Fibroblast of the conjunctiva (primary cell): ENCODE measurements at regions not wholly inside any gene's neighbourhood (a gene's known extent, or its start where the extent isn't known, plus 50 kb on each side); places are given as distances from the start of the nearest gene placed in this dataset.
A peak's percentile ranks its signal among the peaks of the same experiment; 100 is the strongest.

Source experiments
- DNase-seq: peaks from one replicate; pipeline ENCODE4 v3.0.0-alpha.2; 2010; ENCODE audit warnings: low read depth

GRCh38 chr18:44589693-44590355 lies 90.9 kb upstream of the SETBP1 start:
- DNase-seq, result peak; percentile 54

GRCh38 chr18:44590956-44591670 lies 89.6 kb upstream of the SETBP1 start:
- DNase-seq, result peak; percentile 26

GRCh38 chr18:44592639-44593038 lies 88.0 kb upstream of the SETBP1 start:
- DNase-seq, result peak; percentile 33

DNA sequence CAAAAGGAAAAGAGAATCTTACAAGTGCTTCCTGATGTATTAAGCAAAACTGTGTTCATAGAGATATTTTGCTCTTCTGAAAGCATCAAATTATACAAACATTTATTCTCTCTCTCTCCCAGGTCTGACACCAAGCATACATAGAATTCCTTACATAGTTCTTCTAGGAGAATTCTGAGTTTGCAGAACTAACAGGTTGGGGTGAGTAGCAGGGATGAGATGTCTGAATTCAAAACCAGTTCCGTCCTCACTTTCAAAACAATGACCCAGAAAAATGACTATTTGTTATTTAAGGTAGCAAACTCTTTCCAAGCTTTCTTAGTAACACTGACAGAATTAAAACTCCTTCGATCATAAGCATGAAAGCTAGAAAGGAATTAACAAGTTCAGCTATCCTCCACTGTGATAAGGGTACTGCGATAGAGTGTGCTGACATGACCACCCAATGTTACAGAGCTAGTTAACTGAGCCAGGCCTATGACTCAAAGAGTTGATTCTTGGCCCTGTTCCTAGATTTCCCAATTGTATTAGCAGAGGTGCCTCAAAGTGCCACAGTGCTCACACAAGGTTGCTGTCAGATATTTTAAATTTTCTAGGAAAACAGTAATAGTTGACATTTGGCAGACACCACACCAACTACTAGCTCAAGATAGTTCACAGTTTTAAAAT lies 85.8 kb upstream of the SETBP1 start:
- peak; percentile 35 for DNase-seq

GRCh38 chr18:44597797-44598196 lies 82.9 kb upstream of the SETBP1 start:
- DNase-seq, result no peak

- no peak for DNase-seq
These were observed 82.2 kb upstream of the SETBP1 start for GRCh38 chr18:44598514-44598913.

GRCh38 chr18:44599412-44599811 lies 81.3 kb upstream of the SETBP1 start:
- peak; percentile 14 for DNase-seq

- DNase-seq, result no peak
These were observed 79.2 kb upstream of the SETBP1 start for GRCh38 chr18:44601447-44601846.

DNA sequence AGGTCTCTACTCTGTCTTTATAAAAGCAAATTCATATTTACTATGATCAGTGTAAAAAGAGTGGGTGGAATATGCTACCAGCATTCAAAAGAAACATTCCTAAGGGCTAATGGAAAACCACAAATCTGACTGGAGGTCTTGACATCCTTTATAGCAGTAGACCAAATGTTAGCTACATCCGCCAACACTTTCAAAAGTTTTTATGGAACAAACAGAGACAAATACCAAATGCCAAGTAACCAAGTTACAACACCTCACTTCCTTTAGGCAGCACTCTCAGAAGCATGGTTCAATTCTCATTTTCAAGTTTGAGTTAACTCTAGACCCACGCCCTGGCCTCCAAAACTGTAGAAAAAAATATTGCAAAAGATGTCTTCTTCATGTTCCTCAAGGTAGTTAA lies 78.3 kb upstream of the SETBP1 start:
- DNase-seq, result peak; percentile 50

GRCh38 chr18:44602845-44603244 lies 77.8 kb upstream of the SETBP1 start:
- peak; percentile 49 for DNase-seq

- DNase-seq, result no peak
These were observed 71.3 kb upstream of the SETBP1 start for GRCh38 chr18:44609181-44609941.

GRCh38 chr18:44620812-44621211 lies 59.9 kb upstream of the SETBP1 start:
- no peak for DNase-seq

DNA sequence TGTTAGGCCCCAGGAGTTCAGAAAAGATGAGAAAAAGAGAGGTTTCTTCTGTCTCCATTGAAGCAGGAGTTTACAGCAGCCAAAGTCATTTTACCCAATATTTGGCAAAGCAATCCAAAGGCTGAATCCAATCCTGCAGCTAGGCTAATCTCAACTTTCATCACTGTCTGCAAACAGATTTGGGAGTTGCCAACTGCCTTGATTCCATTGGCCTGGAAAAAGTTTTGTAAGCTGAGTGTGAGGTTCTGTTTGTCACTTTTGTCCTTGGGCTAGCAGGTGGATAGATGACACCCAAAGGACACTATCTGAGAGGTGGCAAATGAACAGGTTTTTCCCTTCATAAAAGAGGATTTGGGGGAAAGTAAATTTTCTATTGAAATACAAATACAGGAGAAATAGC lies 56.6 kb upstream of the SETBP1 start:
- no peak for DNase-seq

- DNase-seq, result no peak
These were observed 55.3 kb upstream of the SETBP1 start for GRCh38 chr18:44625386-44625785.

DNA sequence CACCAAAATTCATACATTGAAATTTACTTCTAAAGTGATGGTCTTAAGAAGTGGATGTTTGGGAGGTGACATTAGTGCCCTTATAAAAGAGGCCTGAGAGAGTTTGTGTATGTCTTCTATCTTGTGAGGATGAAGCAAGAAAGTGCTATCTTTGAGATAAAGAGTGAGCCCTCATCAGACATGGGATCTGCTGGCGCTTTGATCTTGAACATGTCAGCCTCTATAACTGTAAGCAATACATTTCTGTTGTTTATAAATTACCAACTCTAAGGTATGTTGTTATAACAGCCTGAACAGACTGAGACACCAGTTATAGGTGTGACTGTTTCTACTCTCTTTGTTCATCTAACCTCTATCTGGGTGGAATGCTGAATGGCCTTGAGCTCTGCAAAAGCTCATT lies 54.5 kb upstream of the SETBP1 start:
- no peak for DNase-seq

- DNase-seq, result no peak
These were observed 53.9 kb upstream of the SETBP1 start for GRCh38 chr18:44626807-44627206.

DNA sequence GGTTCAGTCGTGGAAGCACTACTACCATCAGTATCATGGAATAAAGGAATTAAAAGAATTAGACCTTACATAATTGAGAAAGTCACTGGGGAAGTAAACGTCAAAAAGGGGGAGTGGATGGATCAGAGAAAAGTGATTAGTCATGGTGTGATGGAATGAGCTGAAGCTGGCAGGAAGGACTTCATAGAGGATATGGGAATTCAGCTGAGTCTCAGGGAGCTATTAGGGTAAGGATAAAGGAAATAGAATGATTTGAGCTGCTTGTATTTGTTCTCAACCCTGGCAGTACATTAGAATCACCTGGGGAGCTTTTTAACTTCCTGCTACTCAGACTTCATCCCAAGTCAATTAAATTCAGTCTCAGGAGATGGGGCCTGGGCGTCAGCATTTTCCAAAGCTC lies 53.4 kb upstream of the SETBP1 start:
- no peak for DNase-seq

DNA sequence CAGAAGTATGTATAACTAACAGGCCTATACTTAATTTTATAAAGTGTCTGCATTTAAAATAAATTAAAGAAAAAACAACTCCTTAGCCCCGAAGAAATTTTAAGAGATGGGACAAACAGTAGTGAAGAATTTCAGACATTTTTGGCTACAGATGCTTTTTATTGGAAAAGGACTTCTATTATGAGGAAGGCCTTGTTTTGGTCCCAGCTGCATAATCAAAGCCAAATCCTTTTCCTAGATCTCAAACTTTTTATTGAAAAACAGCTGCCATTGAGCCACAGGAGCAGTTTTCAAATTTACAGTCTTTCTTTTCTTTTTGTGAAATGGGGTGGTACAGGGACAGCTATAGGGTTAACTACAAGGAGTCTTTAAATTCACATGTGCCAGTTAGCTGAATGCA lies 51.3 kb upstream of the SETBP1 start:
- no peak for DNase-seq

DNA sequence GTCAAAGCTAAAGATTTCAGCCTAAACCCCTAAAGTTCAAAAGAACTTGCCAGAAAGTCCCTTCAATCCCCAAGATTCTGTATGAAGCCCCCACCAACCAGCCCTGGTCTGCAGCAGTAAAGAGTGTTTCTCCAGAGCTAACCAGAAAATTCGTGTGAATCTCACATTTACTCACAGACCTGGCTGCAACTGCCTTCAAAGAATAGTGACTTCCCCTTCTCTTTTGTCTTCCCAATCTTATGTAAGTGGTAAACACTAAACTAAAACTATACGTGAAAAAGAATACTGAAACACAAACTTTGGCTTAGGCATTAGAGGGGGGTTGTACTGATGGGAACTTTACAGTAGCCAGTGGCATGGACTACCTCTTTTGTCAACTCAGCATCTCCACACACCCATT lies 50.6 kb upstream of the SETBP1 start:
- DNase-seq, result no peak
